A673 (cell line): ENCODE measurements at regions not wholly inside any gene's neighbourhood (a gene's known extent, or its start where the extent isn't known, plus 50 kb on each side); places are given as distances from the start of the nearest gene placed in this dataset.

Experiments used
- BruUV-seq: library from RNA; stranded (reverse); fragments of 400-500 nt; replicated peaks from 2 replicates; lab custom pipeline; 2021; lab: Mats Ljungman, UMichigan
- CTCF ChIA-PET: fragments of 300-600 bp; sonication (Branson Sonifier 250); formaldehyde crosslinking; loops from one replicate; lab custom pipeline; 2022; ENCODE audit warnings: antibody characterized with exemption; lab: Charles Lee
- POLR2A ChIA-PET: fragments of 300-600 bp; sonication (Branson Sonifier 250); formaldehyde crosslinking; loops from one replicate; lab custom pipeline; 2022; ENCODE audit warnings: antibody characterized with exemption; ENCODE audit not compliant: low non-redundant PET; lab: Charles Lee
- DNase-seq: peaks from one replicate; pipeline ENCODE4 v3.0.0-alpha.2; 2015; ENCODE audit warnings: low spot score
- H3K27ac ChIP-seq: fragments of 200-600 bp; sonication (generic); 2 replicates; pipeline ENCODE4 v1.5.1; 2016; ENCODE audit warnings: mixed run types, low read depth, mild to moderate bottlenecking, mixed read lengths, antibody characterized with exemption, low read length; ENCODE audit not compliant: poor library complexity, severe bottlenecking
- H3K27me3 ChIP-seq: fragments of 200-600 bp; sonication (generic); replicated peaks from 2 replicates; pipeline ENCODE4 v1.6.1; 2017; ENCODE audit warnings: mixed run types, low read depth, mild to moderate bottlenecking, mixed read lengths, antibody characterized with exemption, low read length; ENCODE audit not compliant: insufficient read depth, poor library complexity
- H3K36me3 ChIP-seq: fragments of 200-600 bp; sonication (generic); 2 replicates; pipeline ENCODE4 v1.6.1; 2016; ENCODE audit warnings: mixed run types, mild to moderate bottlenecking, mixed read lengths, antibody characterized with exemption, low read length; ENCODE audit not compliant: insufficient read depth, poor library complexity, severe bottlenecking
- H3K4me1 ChIP-seq: fragments of 200-600 bp; sonication (generic); 2 replicates; pipeline ENCODE4 v1.6.1; 2017; ENCODE audit warnings: mixed run types, mild to moderate bottlenecking, mixed read lengths, antibody characterized with exemption, low read length; ENCODE audit not compliant: insufficient read depth, poor library complexity, severe bottlenecking
- H3K4me3 ChIP-seq: fragments of 200-600 bp; sonication (generic); 2 replicates; pipeline ENCODE4 v1.5.1; 2016; ENCODE audit warnings: low read depth, mixed run types, mild to moderate bottlenecking, mixed read lengths, low read length; ENCODE audit not compliant: poor library complexity, severe bottlenecking
- H3K9me3 ChIP-seq: fragments of 200-600 bp; sonication (generic); 2 replicates; pipeline ENCODE4 v1.6.1; 2016; ENCODE audit warnings: mixed run types, low read depth, mild to moderate bottlenecking, mixed read lengths, antibody characterized with exemption, low read length; ENCODE audit not compliant: poor library complexity, severe bottlenecking
- CTCF ChIP-seq: fragments of 300-800, 200-600 bp; sonication (generic); conservative IDR thresholded peaks from 2 replicates; pipeline ENCODE4 v1.5.1; 2017; ENCODE audit warnings: low read depth, mild to moderate bottlenecking, antibody characterized with exemption, low read length, moderate library complexity, mixed read lengths
- EZH2 ChIP-seq: fragments of 200-600 bp; sonication (generic); IDR thresholded peaks from 2 replicates; pipeline ENCODE4 v1.6.1; 2017; ENCODE audit warnings: borderline replicate concordance, low read depth, mild to moderate bottlenecking, mixed read lengths, antibody characterized with exemption, low read length; ENCODE audit not compliant: poor library complexity, severe bottlenecking
- intact Hi-C: fragments of 100-400 bp; cut with micrococcal nuclease; formaldehyde crosslinking; loops from one replicate; pipeline ENCODE4 v1.10.0; 2022; ENCODE audit not compliant: unreplicated experiment

GRCh38 chr3:24780991-24781390 is 286.3 kb upstream of the THRB start:
- TF ChIP-seq CTCF (no peak), EZH2 (no peak)
- BruUV-seq = no TSS peak
- H3K4me3 ChIP-seq = no peak overlapping the region
- no peaks in the 10 kb centered on the region for H3K36me3 ChIP-seq
- ChIA-PET POLR2A (no interaction called here), CTCF (no interaction called here)
- DNase-seq = no peak
- H3K27me3 ChIP-seq = no peaks in the 10 kb centered on the region
- peaks cover 10% of the 10 kb centered on the region for H3K9me3 ChIP-seq
- no peaks in the 10 kb centered on the region for H3K4me1 ChIP-seq
- intact Hi-C loops = no loop called here
- no peak overlapping the region for H3K27ac ChIP-seq

DNA sequence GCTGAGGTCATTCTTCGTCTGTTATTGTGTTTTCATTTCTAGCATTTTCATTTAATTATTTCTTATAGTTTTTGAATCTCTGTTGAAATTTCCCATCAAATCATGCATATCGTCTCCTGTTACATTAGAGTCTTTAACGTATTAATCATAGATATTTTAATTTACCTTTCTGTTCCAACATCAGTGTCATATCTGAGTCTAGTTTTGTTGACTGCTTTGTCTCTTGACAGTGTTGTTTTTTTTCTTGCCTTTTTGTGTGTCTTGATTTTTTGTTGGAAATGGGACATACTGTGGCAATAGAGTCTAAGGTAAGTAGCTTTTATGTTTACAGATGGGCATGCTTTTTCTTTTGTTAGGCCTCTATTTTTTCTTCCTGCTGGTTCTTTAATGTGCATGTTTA is 286.8 kb upstream of the THRB start:
- ChIA-PET POLR2A (no interaction called here), CTCF (no interaction called here)
- DNase-seq = no peak
- no TSS peak for BruUV-seq
- no peaks in the 10 kb centered on the region for H3K36me3 ChIP-seq
- TF ChIP-seq EZH2 (no peak), CTCF (no peak)
- H3K9me3 ChIP-seq = peaks cover 10% of the 10 kb centered on the region
- no peak overlapping the region for H3K4me3 ChIP-seq
- no peaks in the 10 kb centered on the region for H3K27me3 ChIP-seq
- no peaks in the 10 kb centered on the region for H3K4me1 ChIP-seq
- intact Hi-C loops = no loop called here
- H3K27ac ChIP-seq = no peak overlapping the region

DNA sequence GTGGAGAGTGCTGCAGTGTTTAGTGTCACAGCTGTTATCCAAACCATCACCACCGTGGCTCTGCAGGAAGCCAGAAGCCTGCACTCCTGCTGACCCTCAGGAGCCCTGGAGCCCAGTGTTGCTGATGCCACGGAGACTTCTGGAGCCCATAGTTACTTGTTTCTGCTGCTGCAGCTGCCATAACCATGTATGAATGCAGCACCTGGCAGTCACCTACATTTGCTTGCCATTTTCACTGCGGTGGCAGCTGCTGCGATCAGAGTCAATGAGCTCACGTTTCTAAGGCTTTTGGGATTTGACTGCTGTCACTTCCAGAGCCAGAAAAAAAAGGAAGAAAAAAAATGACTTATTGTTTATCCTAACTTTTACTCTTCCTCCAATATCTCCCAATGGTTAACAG is 299.2 kb upstream of the THRB start:
- H3K4me3 ChIP-seq = no peak overlapping the region
- CTCF ChIA-PET = no interaction called here
- POLR2A ChIA-PET = no interaction called here
- no peak overlapping the region for H3K27ac ChIP-seq
- no TSS peak for BruUV-seq
- intact Hi-C loops = no loop called here
- H3K36me3 ChIP-seq = no peaks in the 10 kb centered on the region
- no peak for TF ChIP-seq CTCF
- no peak for TF ChIP-seq EZH2
- no peaks in the 10 kb centered on the region for H3K27me3 ChIP-seq
- no peaks in the 10 kb centered on the region for H3K4me1 ChIP-seq
- DNase-seq = no peak
- no peaks in the 10 kb centered on the region for H3K9me3 ChIP-seq
